ENCODE measurements at regions not wholly inside any gene's neighbourhood (a gene's known extent, or its start where the extent isn't known, plus 50 kb on each side); places are given as distances from the start of the nearest gene placed in this dataset.

GRCh38 chr12:18207266-18207665 lies 54.1 kb upstream of the PIK3C2G start:
- DNase-seq (ENCODE audit: low spot score): no peak

- no peak for DNase-seq (ENCODE audit: low spot score)
These were observed 55.1 kb upstream of the PIK3C2G start for GRCh38 chr12:18206198-18206597.

GRCh38 chr12:18204053-18204452 lies 57.3 kb upstream of the PIK3C2G start:
- no peak for DNase-seq (ENCODE audit: low spot score)

- DNase-seq (ENCODE audit: low spot score): no peak
These were observed 69.2 kb upstream of the PIK3C2G start for GRCh38 chr12:18192119-18192518.

GRCh38 chr12:18183141-18183540 lies 78.2 kb upstream of the PIK3C2G start:
- no peak for DNase-seq (ENCODE audit: low spot score)

- no peak for DNase-seq (ENCODE audit: low spot score)
These were observed 81.6 kb upstream of the RERGL start for GRCh38 chr12:18171571-18171970.

- DNase-seq (ENCODE audit: low spot score): no peak
These were observed 78.0 kb upstream of the RERGL start for GRCh38 chr12:18168016-18168415.

- DNase-seq (ENCODE audit: low spot score): no peak
These were observed 75.9 kb upstream of the RERGL start for GRCh38 chr12:18165889-18166288.

GRCh38 chr12:18165422-18165871 lies 75.5 kb upstream of the RERGL start:
- DNase-seq (ENCODE audit: low spot score): peak; percentile 12

- no peak for DNase-seq (ENCODE audit: low spot score)
These were observed 70.9 kb upstream of the RERGL start for GRCh38 chr12:18160901-18161300.

- peak; percentile 37 for DNase-seq (ENCODE audit: low spot score)
These were observed 69.0 kb upstream of the RERGL start for GRCh38 chr12:18158774-18159557.

GRCh38 chr12:18153826-18154225 lies 63.8 kb upstream of the RERGL start:
- DNase-seq (ENCODE audit: low spot score): no peak

- no peak for DNase-seq (ENCODE audit: low spot score)
These were observed 61.0 kb upstream of the RERGL start for GRCh38 chr12:18151036-18151435.

GRCh38 chr12:18148961-18149360 lies 59.0 kb upstream of the RERGL start:
- DNase-seq (ENCODE audit: low spot score): no peak

GRCh38 chr12:18146363-18146762 lies 56.4 kb upstream of the RERGL start:
- DNase-seq (ENCODE audit: low spot score): no peak

- DNase-seq (ENCODE audit: low spot score): no peak
These were observed 55.9 kb upstream of the RERGL start for GRCh38 chr12:18145924-18146323.

GRCh38 chr12:18141048-18141982 lies 51.3 kb upstream of the RERGL start:
- peak; percentile 7 for DNase-seq (ENCODE audit: low spot score)

GRCh38 chr12:18139989-18140596 lies 50.1 kb upstream of the RERGL start:
- peak; percentile 21 for DNase-seq (ENCODE audit: low spot score)

Data from GM03348 (cell line).